HEK293T (cell line): ENCODE measurements at regions not wholly inside any gene's neighbourhood (a gene's known extent, or its start where the extent isn't known, plus 50 kb on each side); places are given as distances from the start of the nearest gene placed in this dataset.
"Not testable (repeated sequence)": the region's sequence is repeated elsewhere in the genome, so short reads cannot be mapped to it uniquely, and the experiment has no call there.

Experiments
- ARNT ChIP-seq: fragments of 450-650 bp; IDR thresholded peaks from 2 replicates; pipeline ENCODE4 v1.6.1; 2017; ENCODE audit warnings: mild to moderate bottlenecking
- BHLHE40 ChIP-seq: fragments of 450-650 bp; IDR thresholded peaks from 2 replicates; pipeline ENCODE4 v1.6.1; 2016; ENCODE audit warnings: mild to moderate bottlenecking, moderate library complexity, borderline replicate concordance
- CTBP1 ChIP-seq: fragments of 450-650 bp; IDR thresholded peaks from 2 replicates; pipeline ENCODE4 v1.6.1; 2016; ENCODE audit warnings: borderline replicate concordance
- FOXK2 ChIP-seq: fragments of 450-650 bp; IDR thresholded peaks from 2 replicates; pipeline ENCODE4 v1.6.1; 2016; ENCODE audit warnings: mild to moderate bottlenecking
- FOXM1 ChIP-seq: fragments of 450-650 bp; IDR thresholded peaks from 2 replicates; pipeline ENCODE4 v1.6.1; 2017; ENCODE audit warnings: mild to moderate bottlenecking, borderline replicate concordance
- HDGF ChIP-seq: fragments of 450-650 bp; IDR thresholded peaks from 2 replicates; pipeline ENCODE4 v1.6.1; 2017; ENCODE audit warnings: antibody characterized with exemption, borderline replicate concordance
- L3MBTL2 ChIP-seq: fragments of 450-650 bp; conservative IDR thresholded peaks from 2 replicates; pipeline ENCODE4 v1.6.1; 2016; ENCODE audit warnings: mild to moderate bottlenecking
- LEF1 ChIP-seq: fragments of 450-650 bp; IDR thresholded peaks from 2 replicates; pipeline ENCODE4 v1.6.1; 2017; ENCODE audit warnings: mild to moderate bottlenecking, borderline replicate concordance
- NFRKB ChIP-seq: fragments of 450-650 bp; IDR thresholded peaks from 2 replicates; pipeline ENCODE4 v1.6.1; 2016; ENCODE audit warnings: mild to moderate bottlenecking, moderate library complexity
- PKNOX1 ChIP-seq: fragments of 450-650 bp; IDR thresholded peaks from 2 replicates; pipeline ENCODE4 v1.6.1; 2016
- SP1 ChIP-seq: fragments of 450-650 bp; IDR thresholded peaks from 2 replicates; pipeline ENCODE4 v1.6.1; 2017
- SUZ12 ChIP-seq: fragments of 450-650 bp; IDR thresholded peaks from 2 replicates; pipeline ENCODE4 v1.6.1; 2016; ENCODE audit warnings: mild to moderate bottlenecking
- ZNF384 ChIP-seq: fragments of 450-650 bp; IDR thresholded peaks from 2 replicates; pipeline ENCODE4 v1.6.1; 2016

GRCh38 chr11:87452025-87452424 lies 414.3 kb downstream of the TMEM135 start:
- TF ChIP-seq L3MBTL2, PKNOX1, BHLHE40, LEF1, ARNT, ZNF384, SUZ12, CTBP1, HDGF, FOXK2, SP1, NFRKB, FOXM1: not testable (repeated sequence)
